Heart right ventricle (tissue), 16 donors: ENCODE measurements at regions not wholly inside any gene's neighbourhood (a gene's known extent, or its start where the extent isn't known, plus 50 kb on each side); places are given as distances from the start of the nearest gene placed in this dataset.

ENCODE experiments used
- ATAC-seq, 8 donors: fragments of 200-7000 bp; cut with Tn5 transposase; one replicate each; pipeline ENCODE4 v1.9.1; 2020; ENCODE audit warnings: mild to moderate bottlenecking in 8 of 8, moderate library complexity in 8 of 8, moderate number of reproducible peaks in 1 of 8
- DNase-seq, 2 donors: peaks; one replicate each; pipeline ENCODE4 v3.0.0-alpha.2; 2020
- H3K27ac ChIP-seq, 10 donors: fragments of 200-600 bp; sonication (generic) in 2 of 10; one replicate each; pipeline versions ENCODE4 v1.5.0 to v1.8.0; 2020 to 2022; ENCODE audit warnings: mild to moderate bottlenecking in 3 of 10
- H3K27me3 ChIP-seq, 7 donors: fragments of 200-600 bp; one replicate each; pipeline ENCODE4 v1.8.0; 2021 to 2022; ENCODE audit warnings: mild to moderate bottlenecking in 2 of 7
- H3K36me3 ChIP-seq, 9 donors: fragments of 200-600 bp; sonication (generic) in 1 of 9; one replicate each; pipeline versions ENCODE4 v1.5.0 to v1.8.0; 2020 to 2022; ENCODE audit warnings: mild to moderate bottlenecking in 2 of 9
- H3K4me1 ChIP-seq, 9 donors: fragments of 200-600 bp; sonication (generic) in 1 of 9; one replicate each; pipeline versions ENCODE4 v1.5.0 to v1.8.0; 2020 to 2022; ENCODE audit warnings: mild to moderate bottlenecking in 4 of 9
- H3K4me3 ChIP-seq, 10 donors: fragments of 200-600 bp; sonication (generic) in 2 of 10; one replicate each; pipeline versions ENCODE4 v1.5.0 to v1.8.0; 2020 to 2022; ENCODE audit warnings: mild to moderate bottlenecking in 7 of 10, moderate library complexity in 2 of 10
- H3K9me3 ChIP-seq, 11 donors: fragments of 200-600 bp in 10 of 11; sonication (generic) in 2 of 11; one replicate each; pipeline versions ENCODE4 v1.5.0 to v1.8.0; 2013 to 2022; ENCODE audit warnings: mild to moderate bottlenecking in 2 of 11, control low read depth in 1 of 11, moderate library complexity in 1 of 11
- CTCF ChIP-seq, 9 donors: fragments of 200-600 bp; sonication (generic) in 2 of 9; IDR thresholded peaks; one replicate each; pipeline versions ENCODE4 v1.5.0 to v1.8.0; 2021 to 2022; ENCODE audit warnings: antibody characterized with exemption in 9 of 9, mild to moderate bottlenecking in 5 of 9, moderate library complexity in 1 of 9
- WGBS, 2 donors: extraction: QIAGEN DNeasy Blood & Tissue Kit; methylation state at CpG; one replicate each; pipeline ENCODE4 v1.1.7; 2013; ENCODE audit warnings: inconsistent platforms in 1 of 2; 5-methylcytosine and 5-hydroxymethylcytosine counted together
- intact Hi-C, 10 donors: fragments of 100-400 bp; cut with DNase I; formaldehyde crosslinking; loops; one replicate each; pipeline versions ENCODE4 v1.11.1 to v1.14.2; 2022
- donor health status: Arrhythmogenic right ventricular cardiomyopathy.
- donor health status: ischemic (EF 13 %, LVEDD 7.1; RV severe dilation, severe dysfunction).
- donor health status: healthy with polysubstance abuse.
- donor health status: DM: no; HTN: yes; CAD: no.
- donor health status: DM: no; HTN: no; CAD: no.
- donor health status: ischemic (EF 25% LVEDD 6.9; RV normal size, moderate dysfunction).
- donor health status: ischemic (EF 25% LVEDD 5.7; RV mildly dilated, moderate dysfunction).
- donor health status: healthy.
- donor health status: DM: yes; HTN: yes; CAD: no.
- donor health status: Ischemic cardiomyopathy.
- donor health status: ischemic (EF 35%, LVEDD 5.7; RV mildly dilated, moderate dysfunction).
- donor health status: nonischemic (EF 11% LVEDD 7.7; RV severe dilation, severe dysfunction).
- donor health status: DM: yes; HTN: yes; CAD: no.
- donor health status: PGD.
- donor health status: ischemic (EF 29% LVEDD 5.4; RV normal size, mild dysfunction).
- donor health status: nonischemic (EF 23%, LVEDD 6.1; RV moderate dilation, normal function).

GRCh38 chr4:123072060-123072459 is 149.7 kb upstream of the NUDT6 start:
- 95 to 97% methylated on average over 1 of the region's 1 CpG for WGBS, 2 donors
- no peak overlapping the region for H3K4me3 ChIP-seq
- no peaks in the 10 kb centered on the region for H3K27me3 ChIP-seq
- no peaks in the 10 kb centered on the region for H3K4me1 ChIP-seq
- DNase-seq (no peak), ATAC-seq (no peak)
- no peak overlapping the region for H3K27ac ChIP-seq
- TF ChIP-seq CTCF (IDR thresholded peaks at IDR 0.05), result no peak
- H3K9me3 ChIP-seq, result no peaks in the 10 kb centered on the region
- no peaks in the 10 kb centered on the region for H3K36me3 ChIP-seq
- intact Hi-C loops, result no loop called here

DNA sequence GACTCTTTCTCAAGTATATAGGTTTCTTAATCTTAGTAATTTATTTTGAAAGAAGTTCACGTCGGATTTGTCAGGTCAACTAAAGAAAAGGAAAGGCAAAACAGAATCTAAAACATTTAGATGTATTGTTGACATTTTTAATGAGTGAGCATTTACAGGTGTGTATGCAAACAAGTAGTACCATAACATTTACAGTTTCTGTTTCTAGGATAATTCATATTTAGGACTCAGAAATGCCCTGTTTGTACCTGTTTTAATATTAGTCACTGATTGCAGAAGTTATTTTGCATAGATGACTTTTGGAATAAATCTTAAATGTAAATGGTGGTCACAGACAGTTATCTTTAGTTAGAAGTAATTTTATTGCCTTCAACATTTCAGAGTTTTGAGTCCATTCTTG is 151.3 kb upstream of the NUDT6 start:
- no peaks in the 10 kb centered on the region for H3K36me3 ChIP-seq

GRCh38 chr4:123077330-123077729 is 154.9 kb upstream of the NUDT6 start:
- WGBS, 2 donors, result 94 to 96% methylated on average over 2 of the region's 2 CpGs
- no peak for DNase-seq
- intact Hi-C loops, result no loop called here

More for the DNA sequence above, 151.3 kb upstream of the NUDT6 start:
- 92 to 94% methylated on average over 2 of the region's 2 CpGs for WGBS, 2 donors
- H3K4me1 ChIP-seq, result no peaks in the 10 kb centered on the region
- no peak for ATAC-seq
- H3K27ac ChIP-seq, result no peak overlapping the region
- no peak for DNase-seq
- H3K4me3 ChIP-seq, result no peak overlapping the region
- intact Hi-C loops, result no loop called here
- no peaks in the 10 kb centered on the region for H3K9me3 ChIP-seq
- no peak for TF ChIP-seq CTCF (IDR thresholded peaks at IDR 0.05)
- no peaks in the 10 kb centered on the region for H3K27me3 ChIP-seq

GRCh38 chr4:123081971-123082370 is 159.6 kb upstream of the NUDT6 start:
- intact Hi-C loops, result no loop called here
- TF ChIP-seq CTCF (IDR thresholded peaks at IDR 0.05), result no peak
- Histone ChIP-seq H3K27me3 (no peaks in the 10 kb centered on the region), H3K9me3 (peaks cover 0 to 6% (median 0%) of the 10 kb centered on the region in 11 donors), H3K4me3 (no peak overlapping the region), H3K27ac (no peak overlapping the region), H3K4me1 (peaks cover 0 to 5% (median 0%) of the 10 kb centered on the region in 9 donors), H3K36me3 (no peaks in the 10 kb centered on the region)
- ATAC-seq (no peak), DNase-seq (no peak)
- WGBS, 2 donors, result 83 to 88% methylated on average over 3 of the region's 3 CpGs

More at GRCh38 chr4:123077330-123077729, 154.9 kb upstream of the NUDT6 start:
- Histone ChIP-seq H3K4me3 (no peak overlapping the region), H3K4me1 (no peaks in the 10 kb centered on the region), H3K36me3 (no peaks in the 10 kb centered on the region), H3K27ac (no peak overlapping the region), H3K27me3 (no peaks in the 10 kb centered on the region), H3K9me3 (no peaks in the 10 kb centered on the region)
- ATAC-seq, result no peak
- TF ChIP-seq CTCF (IDR thresholded peaks at IDR 0.05), result no peak
